Liver (tissue), 8 donors: ENCODE measurements at regions not wholly inside any gene's neighbourhood (a gene's known extent, or its start where the extent isn't known, plus 50 kb on each side); places are given as distances from the start of the nearest gene placed in this dataset.

Experiments
- DNase-seq: peaks from one replicate; pipeline ENCODE4 v3.0.0-alpha.2; 2017; ENCODE audit warnings: low spot score
- H3K27ac ChIP-seq, 2 donors: one replicate each; pipeline ENCODE4 v1.7.0; 2013; ENCODE audit warnings: inconsistent platforms in 2 of 2, low read length in 2 of 2, control low read depth in 1 of 2, low read depth in 1 of 2, mild to moderate bottlenecking in 1 of 2
- H3K27me3 ChIP-seq, 4 donors: one replicate each; pipeline versions ENCODE4 v1.6.1 to v1.7.0; 2013; ENCODE audit warnings: low read length in 3 of 4, inconsistent platforms in 1 of 4, mild to moderate bottlenecking in 1 of 4, moderate library complexity in 1 of 4; ENCODE audit not compliant: control insufficient read depth in 4 of 4, insufficient read depth in 4 of 4
- H3K36me3 ChIP-seq, 4 donors: one replicate each; pipeline versions ENCODE4 v1.6.1 to v1.7.0; 2013; ENCODE audit warnings: low read length in 3 of 4, mild to moderate bottlenecking in 3 of 4, low read depth in 1 of 4, moderate library complexity in 1 of 4; ENCODE audit not compliant: control insufficient read depth in 4 of 4, insufficient read depth in 3 of 4
- H3K4me1 ChIP-seq, 4 donors: one replicate each; pipeline versions ENCODE4 v1.6.1 to v1.7.0; 2013; ENCODE audit warnings: low read length in 3 of 4, mild to moderate bottlenecking in 3 of 4, moderate library complexity in 1 of 4; ENCODE audit not compliant: control insufficient read depth in 4 of 4, insufficient read depth in 4 of 4
- H3K4me3 ChIP-seq, 3 donors: one replicate each; pipeline versions ENCODE4 v1.6.1 to v1.7.0; 2013; ENCODE audit warnings: low read length in 3 of 3, control low read depth in 1 of 3, low read depth in 1 of 3, mild to moderate bottlenecking in 1 of 3
- H3K9ac ChIP-seq, 2 donors: one replicate each; pipeline ENCODE4 v1.7.0; 2013; ENCODE audit warnings: low read length in 2 of 2, mild to moderate bottlenecking in 2 of 2, moderate library complexity in 2 of 2, control low read depth in 1 of 2, low read depth in 1 of 2
- H3K9me3 ChIP-seq, 4 donors: one replicate each; pipeline versions ENCODE4 v1.6.1 to v1.7.0; 2013; ENCODE audit warnings: low read length in 3 of 4; ENCODE audit not compliant: control insufficient read depth in 4 of 4
- EGR1 ChIP-seq, 2 donors: IDR thresholded peaks; 2 replicates each; pipeline ENCODE4 v1.6.1; 2016 to 2018; ENCODE audit warnings: antibody characterized with exemption in 2 of 2, low read depth in 2 of 2
- FOXA1 ChIP-seq: IDR thresholded peaks from 2 replicates; pipeline ENCODE4 v1.6.1; 2016; ENCODE audit warnings: antibody characterized with exemption
- GABPA ChIP-seq, 2 donors: IDR thresholded peaks in 1 of 2; conservative IDR thresholded peaks in 1 of 2; 2 replicates each; pipeline ENCODE4 v1.6.1; 2016; ENCODE audit warnings: antibody characterized with exemption in 2 of 2, mild to moderate bottlenecking in 1 of 2, moderate library complexity in 1 of 2
- HNF4A ChIP-seq, 2 donors: conservative IDR thresholded peaks; 2 replicates each; pipeline ENCODE4 v1.6.1; 2016; ENCODE audit warnings: antibody characterized with exemption in 2 of 2, mild to moderate bottlenecking in 2 of 2
- HNF4G ChIP-seq: IDR thresholded peaks from 2 replicates; pipeline ENCODE4 v1.6.1; 2016; ENCODE audit warnings: antibody characterized with exemption
- JUND ChIP-seq, 2 donors: IDR thresholded peaks; 2 replicates each; pipeline ENCODE4 v1.6.1; 2016; ENCODE audit warnings: antibody characterized with exemption in 2 of 2
- NR2F2 ChIP-seq: IDR thresholded peaks from 2 replicates; pipeline ENCODE4 v1.6.1; 2016; ENCODE audit warnings: antibody characterized with exemption
- RAD21 ChIP-seq, 2 donors: IDR thresholded peaks; 2 replicates each; pipeline ENCODE4 v1.6.1; 2016; ENCODE audit warnings: antibody characterized with exemption in 2 of 2, mild to moderate bottlenecking in 2 of 2
- RXRA ChIP-seq, 2 donors: IDR thresholded peaks; 2 replicates each; pipeline ENCODE4 v1.6.1; 2017 to 2018; ENCODE audit warnings: antibody characterized with exemption in 2 of 2, mild to moderate bottlenecking in 1 of 2
- SP1 ChIP-seq: IDR thresholded peaks from 2 replicates; pipeline ENCODE4 v1.6.1; 2018; ENCODE audit warnings: antibody characterized with exemption, mild to moderate bottlenecking
- TAF1 ChIP-seq: conservative IDR thresholded peaks from 2 replicates; pipeline ENCODE4 v1.6.1; 2016; ENCODE audit warnings: antibody characterized with exemption, mild to moderate bottlenecking
- YY1 ChIP-seq: IDR thresholded peaks from 2 replicates; pipeline ENCODE4 v1.6.1; 2016; ENCODE audit warnings: antibody characterized with exemption, mild to moderate bottlenecking
- WGBS: extraction: QIAGEN DNeasy Blood & Tissue Kit; methylation state at CpG from one replicate; pipeline ENCODE4 v1.1.7; 2013; 5-methylcytosine and 5-hydroxymethylcytosine counted together
- TF ChIP-seq, protein P1 (sequence below): fragments of 150-350 bp; IDR thresholded peaks from 2 replicates; pipeline ENCODE4 v1.5.1; 2017; ENCODE audit warnings: improper control_type of control experiment, low read depth, low read length; ENCODE audit not compliant: missing input control
- TF ChIP-seq, protein P2 (sequence below): IDR thresholded peaks from 2 replicates; pipeline ENCODE4 v1.6.1; 2016; ENCODE audit warnings: antibody characterized with exemption
- TF ChIP-seq, protein P3 (sequence below): IDR thresholded peaks from 2 replicates; pipeline ENCODE4 v1.6.1; 2016; ENCODE audit warnings: antibody characterized with exemption
- TF ChIP-seq, protein P4 (sequence below): IDR thresholded peaks from 2 replicates; pipeline ENCODE4 v1.6.1; 2016; ENCODE audit warnings: antibody characterized with exemption
- donor health status: healthy.
- donor health status: healthy.
- donor health status: healthy.
- donor health status: healthy.
- donor health status: healthy.

DNA sequence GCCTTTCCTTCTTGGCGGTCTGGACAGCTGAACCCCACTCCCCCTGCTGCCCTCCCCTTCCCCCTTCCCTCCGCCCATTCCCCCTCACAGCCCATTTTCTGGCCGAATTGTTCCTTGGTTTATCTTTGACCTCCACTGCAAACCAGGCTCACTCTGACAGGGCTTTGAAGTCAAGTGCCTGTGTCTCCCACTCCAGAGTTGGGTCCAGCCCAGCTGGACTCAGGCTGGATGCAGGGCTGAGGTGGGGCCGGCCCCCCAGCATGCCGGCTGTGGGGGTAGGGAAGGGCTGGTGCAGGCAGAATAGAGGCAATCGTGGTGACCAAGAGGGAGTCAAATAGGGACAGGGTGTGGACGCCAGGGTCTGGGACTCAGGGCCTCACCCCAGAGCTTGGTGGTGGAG, 57.0 kb upstream of the MRPS22 start:
- DNase-seq = no peak

DNA sequence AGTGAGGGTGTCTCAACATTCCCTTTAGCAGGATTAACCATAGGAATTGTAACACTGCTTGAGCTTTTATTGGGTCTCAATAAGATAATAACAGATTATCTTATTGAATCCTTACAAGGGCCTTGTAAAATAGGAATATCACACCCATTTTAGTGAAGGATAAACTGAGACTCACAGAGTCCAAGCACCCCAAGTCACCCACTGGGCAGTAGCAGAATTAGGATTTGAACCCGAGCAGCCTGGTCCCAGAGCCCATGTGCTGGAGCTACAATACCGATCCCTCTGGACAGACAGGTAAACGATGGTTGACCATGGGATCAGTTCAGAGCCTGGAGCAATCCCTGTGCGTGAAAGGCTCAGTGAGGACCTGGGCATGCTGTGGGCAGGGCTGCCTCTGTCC, 56.3 kb upstream of the MRPS22 start:
- Histone ChIP-seq H3K27me3 (no peaks in the 10 kb centered on the region), H3K9me3 (no peaks in the 10 kb centered on the region), H3K36me3 (no peaks in the 10 kb centered on the region), H3K27ac (no peak overlapping the region), H3K9ac (no peak overlapping the region), H3K4me1 (no peaks in the 10 kb centered on the region), H3K4me3 (no peak overlapping the region)
- DNase-seq = no peak
- TF ChIP-seq GABPA (IDR thresholded peaks at IDR 0.05 in 1 of 2, conservative IDR thresholded peaks at IDR 0.05 in 1 of 2) (no peak), TAF1 (no peak), SP1 (no peak), FOXA1 (no peak), EGR1 (IDR thresholded peaks at IDR 0.05; ENCODE audit: low read depth in 2 of 2) (no peak), NR2F2 (no peak), RAD21 (IDR thresholded peaks at IDR 0.05) (no peak), RXRA (IDR thresholded peaks at IDR 0.05) (no peak), HNF4A (conservative IDR thresholded peaks at IDR 0.05) (no peak), JUND (IDR thresholded peaks at IDR 0.05) (no peak), YY1 (no peak)
- TF ChIP-seq, protein P1, sequence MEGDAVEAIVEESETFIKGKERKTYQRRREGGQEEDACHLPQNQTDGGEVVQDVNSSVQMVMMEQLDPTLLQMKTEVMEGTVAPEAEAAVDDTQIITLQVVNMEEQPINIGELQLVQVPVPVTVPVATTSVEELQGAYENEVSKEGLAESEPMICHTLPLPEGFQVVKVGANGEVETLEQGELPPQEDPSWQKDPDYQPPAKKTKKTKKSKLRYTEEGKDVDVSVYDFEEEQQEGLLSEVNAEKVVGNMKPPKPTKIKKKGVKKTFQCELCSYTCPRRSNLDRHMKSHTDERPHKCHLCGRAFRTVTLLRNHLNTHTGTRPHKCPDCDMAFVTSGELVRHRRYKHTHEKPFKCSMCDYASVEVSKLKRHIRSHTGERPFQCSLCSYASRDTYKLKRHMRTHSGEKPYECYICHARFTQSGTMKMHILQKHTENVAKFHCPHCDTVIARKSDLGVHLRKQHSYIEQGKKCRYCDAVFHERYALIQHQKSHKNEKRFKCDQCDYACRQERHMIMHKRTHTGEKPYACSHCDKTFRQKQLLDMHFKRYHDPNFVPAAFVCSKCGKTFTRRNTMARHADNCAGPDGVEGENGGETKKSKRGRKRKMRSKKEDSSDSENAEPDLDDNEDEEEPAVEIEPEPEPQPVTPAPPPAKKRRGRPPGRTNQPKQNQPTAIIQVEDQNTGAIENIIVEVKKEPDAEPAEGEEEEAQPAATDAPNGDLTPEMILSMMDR = no peak
- TF ChIP-seq, protein P2, sequence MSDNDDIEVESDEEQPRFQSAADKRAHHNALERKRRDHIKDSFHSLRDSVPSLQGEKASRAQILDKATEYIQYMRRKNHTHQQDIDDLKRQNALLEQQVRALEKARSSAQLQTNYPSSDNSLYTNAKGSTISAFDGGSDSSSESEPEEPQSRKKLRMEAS = no peak
- TF ChIP-seq, protein P3, sequence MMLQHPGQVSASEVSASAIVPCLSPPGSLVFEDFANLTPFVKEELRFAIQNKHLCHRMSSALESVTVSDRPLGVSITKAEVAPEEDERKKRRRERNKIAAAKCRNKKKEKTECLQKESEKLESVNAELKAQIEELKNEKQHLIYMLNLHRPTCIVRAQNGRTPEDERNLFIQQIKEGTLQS = no peak
- TF ChIP-seq, protein P4, sequence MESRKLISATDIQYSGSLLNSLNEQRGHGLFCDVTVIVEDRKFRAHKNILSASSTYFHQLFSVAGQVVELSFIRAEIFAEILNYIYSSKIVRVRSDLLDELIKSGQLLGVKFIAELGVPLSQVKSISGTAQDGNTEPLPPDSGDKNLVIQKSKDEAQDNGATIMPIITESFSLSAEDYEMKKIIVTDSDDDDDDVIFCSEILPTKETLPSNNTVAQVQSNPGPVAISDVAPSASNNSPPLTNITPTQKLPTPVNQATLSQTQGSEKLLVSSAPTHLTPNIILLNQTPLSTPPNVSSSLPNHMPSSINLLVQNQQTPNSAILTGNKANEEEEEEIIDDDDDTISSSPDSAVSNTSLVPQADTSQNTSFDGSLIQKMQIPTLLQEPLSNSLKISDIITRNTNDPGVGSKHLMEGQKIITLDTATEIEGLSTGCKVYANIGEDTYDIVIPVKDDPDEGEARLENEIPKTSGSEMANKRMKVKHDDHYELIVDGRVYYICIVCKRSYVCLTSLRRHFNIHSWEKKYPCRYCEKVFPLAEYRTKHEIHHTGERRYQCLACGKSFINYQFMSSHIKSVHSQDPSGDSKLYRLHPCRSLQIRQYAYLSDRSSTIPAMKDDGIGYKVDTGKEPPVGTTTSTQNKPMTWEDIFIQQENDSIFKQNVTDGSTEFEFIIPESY = no peak
- WGBS = 94% methylated on average over 4 of the region's 4 CpGs

More for the DNA sequence above, 57.0 kb upstream of the MRPS22 start:
- no peaks in the 10 kb centered on the region for H3K27me3 ChIP-seq
- no peak overlapping the region for H3K4me3 ChIP-seq
- H3K9ac ChIP-seq = no peak overlapping the region
- TF ChIP-seq HNF4G (no peak), NR2F2 (no peak), YY1 (no peak), SP1 (no peak), RAD21 (IDR thresholded peaks at IDR 0.05) (no peak), HNF4A (conservative IDR thresholded peaks at IDR 0.05) (no peak)
- TF ChIP-seq, protein P1 = no peak
- TF ChIP-seq, protein P2 = no peak
- no peaks in the 10 kb centered on the region for H3K36me3 ChIP-seq
- no peaks in the 10 kb centered on the region for H3K9me3 ChIP-seq
- no peaks in the 10 kb centered on the region for H3K4me1 ChIP-seq
- H3K27ac ChIP-seq = no peak overlapping the region
- 83% methylated on average over 7 of the region's 7 CpGs for WGBS
